ENCODE measurements at regions not wholly inside any gene's neighbourhood (a gene's known extent, or its start where the extent isn't known, plus 50 kb on each side); places are given as distances from the start of the nearest gene placed in this dataset.
A peak's percentile ranks its signal among the peaks of the same experiment; 100 is the strongest.

DNA sequence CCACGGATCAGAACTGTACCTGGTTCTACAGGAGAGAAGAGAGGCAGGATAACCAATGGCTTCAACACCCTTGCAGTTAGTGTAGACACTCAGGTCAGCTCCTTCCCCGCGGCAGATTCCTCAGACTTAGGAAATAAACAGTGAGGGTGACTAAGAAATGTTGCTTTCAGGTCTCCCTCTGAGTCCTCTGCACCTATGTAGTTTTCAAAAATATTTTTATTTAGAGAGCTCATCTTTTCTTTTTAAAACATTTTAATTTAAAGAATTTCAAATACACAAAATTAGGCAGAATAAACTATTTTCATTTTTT, 195.2 kb downstream of the KLF12 start:
- Histone ChIP-seq H3K9me3 (ENCODE audit: control insufficient read depth, insufficient read depth, low read depth, low read length) (no peaks in the 10 kb centered on the region), H3K27ac (ENCODE audit: extremely low read depth, low read depth, low read length) (no peak overlapping the region), H3K4me1 (ENCODE audit: control insufficient read depth, insufficient read depth, low read length) (no peaks in the 10 kb centered on the region), H3K4me3 (ENCODE audit: low read depth, low read length) (no peak overlapping the region), H3K36me3 (ENCODE audit: control insufficient read depth in 2 of 2, insufficient read depth in 1 of 2, low read length in 2 of 2) (no peaks in the 10 kb centered on the region)
- ChIA-PET POLR2A (no interaction called here), CTCF (no interaction called here)
- TF ChIP-seq ZNF830 (tag by site-specific recombination; IDR thresholded peaks at IDR 0.05; ENCODE audit: low read depth) (no peak), ZNF558 (tag by site-specific recombination; IDR thresholded peaks at IDR 0.05) (no peak), ZNF184 (tag by site-specific recombination; IDR thresholded peaks at IDR 0.05) (no peak), GLI4 (tag by site-specific recombination; IDR thresholded peaks at IDR 0.05) (no peak), ZNF660 (tag by site-specific recombination; IDR thresholded peaks at IDR 0.05) (no peak), ZNF624 (tag by site-specific recombination; IDR thresholded peaks at IDR 0.05) (no peak), BCL11A (tag by site-specific recombination; IDR thresholded peaks at IDR 0.05; ENCODE audit: low read depth) (no peak), ZNF768 (tag by site-specific recombination; IDR thresholded peaks at IDR 0.05) (no peak)
- TF ChIP-seq, protein P1, sequence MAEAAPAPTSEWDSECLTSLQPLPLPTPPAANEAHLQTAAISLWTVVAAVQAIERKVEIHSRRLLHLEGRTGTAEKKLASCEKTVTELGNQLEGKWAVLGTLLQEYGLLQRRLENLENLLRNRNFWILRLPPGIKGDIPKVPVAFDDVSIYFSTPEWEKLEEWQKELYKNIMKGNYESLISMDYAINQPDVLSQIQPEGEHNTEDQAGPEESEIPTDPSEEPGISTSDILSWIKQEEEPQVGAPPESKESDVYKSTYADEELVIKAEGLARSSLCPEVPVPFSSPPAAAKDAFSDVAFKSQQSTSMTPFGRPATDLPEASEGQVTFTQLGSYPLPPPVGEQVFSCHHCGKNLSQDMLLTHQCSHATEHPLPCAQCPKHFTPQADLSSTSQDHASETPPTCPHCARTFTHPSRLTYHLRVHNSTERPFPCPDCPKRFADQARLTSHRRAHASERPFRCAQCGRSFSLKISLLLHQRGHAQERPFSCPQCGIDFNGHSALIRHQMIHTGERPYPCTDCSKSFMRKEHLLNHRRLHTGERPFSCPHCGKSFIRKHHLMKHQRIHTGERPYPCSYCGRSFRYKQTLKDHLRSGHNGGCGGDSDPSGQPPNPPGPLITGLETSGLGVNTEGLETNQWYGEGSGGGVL (tag by site-specific recombination; IDR thresholded peaks at IDR 0.05) = no peak

DNA sequence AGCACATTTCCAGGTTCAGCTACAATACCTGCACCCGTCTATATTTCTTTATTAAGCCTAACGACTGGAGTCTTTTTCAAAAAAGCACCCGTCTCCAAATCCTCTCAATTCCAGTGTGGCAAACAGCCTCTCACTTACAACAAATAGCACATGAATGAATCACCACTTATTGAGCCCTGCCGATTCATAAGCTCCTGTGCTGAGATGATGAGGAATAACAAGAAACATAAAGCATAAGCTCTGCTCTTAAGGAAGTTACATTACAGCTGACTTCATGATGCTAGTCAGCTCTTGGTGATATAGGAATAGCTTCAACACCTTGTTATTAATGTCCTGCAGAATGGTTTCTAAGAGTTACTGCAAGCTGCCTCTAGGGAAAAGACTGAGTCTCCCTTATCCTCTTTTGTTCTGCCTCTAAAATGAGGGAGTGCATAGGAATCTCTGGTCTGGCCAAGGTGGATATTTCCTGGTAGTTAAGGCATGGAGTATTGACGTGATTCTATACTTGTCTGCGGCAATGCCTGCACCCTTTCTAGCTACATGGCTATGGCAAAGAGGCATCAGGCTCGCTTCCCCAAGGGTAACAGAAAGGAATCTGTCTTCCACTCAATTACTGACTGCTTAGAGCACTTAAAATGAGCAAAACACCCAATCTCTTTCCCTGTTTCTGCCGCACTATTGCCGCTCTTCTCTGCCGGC, 195.7 kb downstream of the KLF12 start:
- no peak overlapping the region for H3K27ac ChIP-seq (ENCODE audit: extremely low read depth, low read depth, low read length)
- no peaks in the 10 kb centered on the region for H3K9me3 ChIP-seq (ENCODE audit: control insufficient read depth, insufficient read depth, low read depth, low read length)
- TF ChIP-seq ZNF791 (tag by site-specific recombination; IDR thresholded peaks at IDR 0.05) = no peak
- peak; percentile 60; the same call in 1 of the 2 replicates for TF ChIP-seq TRIM28 (IDR thresholded peaks at IDR 0.05; ENCODE audit: borderline replicate concordance, low read length)
- H3K4me3 ChIP-seq (ENCODE audit: low read depth, low read length) = no peak overlapping the region
- H3K4me1 ChIP-seq (ENCODE audit: control insufficient read depth, insufficient read depth, low read length) = no peaks in the 10 kb centered on the region
- CTCF ChIA-PET = no interaction called here
- no peaks in the 10 kb centered on the region for H3K36me3 ChIP-seq (ENCODE audit: control insufficient read depth in 2 of 2, insufficient read depth in 1 of 2, low read length in 2 of 2)
- POLR2A ChIA-PET = no interaction called here

DNA sequence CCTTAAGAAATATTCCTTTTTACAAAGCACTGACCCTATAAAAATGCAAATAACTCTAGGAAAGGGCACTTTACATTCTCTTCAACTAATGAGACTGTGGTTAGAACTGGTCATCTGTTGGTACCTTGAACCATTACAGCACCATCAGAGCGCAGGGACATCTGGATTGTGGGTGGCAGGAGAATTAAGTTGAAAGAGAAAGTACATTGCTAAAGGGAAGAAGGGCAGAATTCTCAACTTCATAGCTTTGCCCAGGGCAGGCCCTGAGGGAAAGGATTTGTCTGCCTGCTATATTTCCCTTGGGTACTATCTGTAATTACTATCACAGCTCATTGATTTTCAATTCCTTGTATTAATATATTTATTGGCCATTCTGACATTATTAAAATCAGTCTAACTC, 196.8 kb downstream of the KLF12 start:
- ChIA-PET POLR2A (no interaction called here), CTCF (interaction anchor here (0.7 kb wide), 2 partner anchors 95 to 989 kb away, joined by 3 read pairs; no protein-coding TSS in a partner anchor)
- no peaks in the 10 kb centered on the region for H3K9me3 ChIP-seq (ENCODE audit: control insufficient read depth, insufficient read depth, low read depth, low read length)
- H3K4me1 ChIP-seq (ENCODE audit: control insufficient read depth, insufficient read depth, low read length) = no peaks in the 10 kb centered on the region
- H3K4me3 ChIP-seq (ENCODE audit: low read depth, low read length) = no peak overlapping the region
- no peaks in the 10 kb centered on the region for H3K36me3 ChIP-seq (ENCODE audit: control insufficient read depth in 2 of 2, insufficient read depth in 1 of 2, low read length in 2 of 2)
- TF ChIP-seq, protein P2, sequence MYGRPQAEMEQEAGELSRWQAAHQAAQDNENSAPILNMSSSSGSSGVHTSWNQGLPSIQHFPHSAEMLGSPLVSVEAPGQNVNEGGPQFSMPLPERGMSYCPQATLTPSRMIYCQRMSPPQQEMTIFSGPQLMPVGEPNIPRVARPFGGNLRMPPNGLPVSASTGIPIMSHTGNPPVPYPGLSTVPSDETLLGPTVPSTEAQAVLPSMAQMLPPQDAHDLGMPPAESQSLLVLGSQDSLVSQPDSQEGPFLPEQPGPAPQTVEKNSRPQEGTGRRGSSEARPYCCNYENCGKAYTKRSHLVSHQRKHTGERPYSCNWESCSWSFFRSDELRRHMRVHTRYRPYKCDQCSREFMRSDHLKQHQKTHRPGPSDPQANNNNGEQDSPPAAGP (tag by site-specific recombination; IDR thresholded peaks at IDR 0.05) = no peak
- no peak overlapping the region for H3K27ac ChIP-seq (ENCODE audit: extremely low read depth, low read depth, low read length)

DNA sequence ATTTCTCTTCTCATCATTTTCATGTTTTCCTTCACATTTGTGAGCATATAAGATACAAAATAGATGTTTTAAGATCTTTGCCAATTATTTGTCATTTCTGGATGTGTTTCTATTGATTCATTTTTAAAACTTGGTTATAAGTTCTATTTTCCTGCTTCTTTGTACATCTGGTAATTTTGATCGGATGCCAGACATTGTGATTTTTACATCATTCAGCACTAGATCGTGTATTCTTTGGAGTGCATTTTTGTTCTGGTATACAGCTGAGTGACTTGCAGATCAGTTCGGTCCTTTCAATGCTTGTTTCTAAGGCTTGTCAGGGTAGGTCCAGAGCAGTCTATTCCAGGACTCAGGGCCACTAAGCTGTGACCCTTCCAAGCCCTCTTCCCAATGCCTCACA, 198.2 kb downstream of the KLF12 start:
- Histone ChIP-seq H3K36me3 (ENCODE audit: control insufficient read depth in 2 of 2, insufficient read depth in 1 of 2, low read length in 2 of 2) (no peaks in the 10 kb centered on the region), H3K4me3 (ENCODE audit: low read depth, low read length) (no peak overlapping the region), H3K9me3 (ENCODE audit: control insufficient read depth, insufficient read depth, low read depth, low read length) (no peaks in the 10 kb centered on the region), H3K4me1 (ENCODE audit: control insufficient read depth, insufficient read depth, low read length) (no peaks in the 10 kb centered on the region), H3K27ac (ENCODE audit: extremely low read depth, low read depth, low read length) (no peak overlapping the region)
- ChIA-PET CTCF (no interaction called here), POLR2A (no interaction called here)
- TF ChIP-seq KLF7 (tag by site-specific recombination; IDR thresholded peaks at IDR 0.05; ENCODE audit: borderline replicate concordance) (no peak), ZNF837 (tag by site-specific recombination; IDR thresholded peaks at IDR 0.05) (no peak), SP2 (tag by site-specific recombination; IDR thresholded peaks at IDR 0.05) (no peak), ZNF571 (tag by site-specific recombination; IDR thresholded peaks at IDR 0.05) (no peak), KLF9 (tag by site-specific recombination; IDR thresholded peaks at IDR 0.05; ENCODE audit: low read depth) (no peak), ZNF423 (tag by site-specific recombination; IDR thresholded peaks at IDR 0.05) (no peak), OSR2 (tag by site-specific recombination; IDR thresholded peaks at IDR 0.05) (no peak), ZBTB1 (tag by site-specific recombination; IDR thresholded peaks at IDR 0.05) (no peak), YY1 (tag by site-specific recombination; IDR thresholded peaks at IDR 0.05) (no peak), ZNF248 (tag by site-specific recombination; IDR thresholded peaks at IDR 0.05) (no peak), ZNF585B (tag by site-specific recombination; IDR thresholded peaks at IDR 0.05) (no peak)
- TF ChIP-seq, protein P3, sequence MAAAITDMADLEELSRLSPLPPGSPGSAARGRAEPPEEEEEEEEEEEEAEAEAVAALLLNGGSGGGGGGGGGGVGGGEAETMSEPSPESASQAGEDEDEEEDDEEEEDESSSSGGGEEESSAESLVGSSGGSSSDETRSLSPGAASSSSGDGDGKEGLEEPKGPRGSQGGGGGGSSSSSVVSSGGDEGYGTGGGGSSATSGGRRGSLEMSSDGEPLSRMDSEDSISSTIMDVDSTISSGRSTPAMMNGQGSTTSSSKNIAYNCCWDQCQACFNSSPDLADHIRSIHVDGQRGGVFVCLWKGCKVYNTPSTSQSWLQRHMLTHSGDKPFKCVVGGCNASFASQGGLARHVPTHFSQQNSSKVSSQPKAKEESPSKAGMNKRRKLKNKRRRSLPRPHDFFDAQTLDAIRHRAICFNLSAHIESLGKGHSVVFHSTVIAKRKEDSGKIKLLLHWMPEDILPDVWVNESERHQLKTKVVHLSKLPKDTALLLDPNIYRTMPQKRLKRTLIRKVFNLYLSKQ (tag by site-specific recombination; IDR thresholded peaks at IDR 0.05; ENCODE audit: borderline replicate concordance) = no peak
- TF ChIP-seq, protein P4, sequence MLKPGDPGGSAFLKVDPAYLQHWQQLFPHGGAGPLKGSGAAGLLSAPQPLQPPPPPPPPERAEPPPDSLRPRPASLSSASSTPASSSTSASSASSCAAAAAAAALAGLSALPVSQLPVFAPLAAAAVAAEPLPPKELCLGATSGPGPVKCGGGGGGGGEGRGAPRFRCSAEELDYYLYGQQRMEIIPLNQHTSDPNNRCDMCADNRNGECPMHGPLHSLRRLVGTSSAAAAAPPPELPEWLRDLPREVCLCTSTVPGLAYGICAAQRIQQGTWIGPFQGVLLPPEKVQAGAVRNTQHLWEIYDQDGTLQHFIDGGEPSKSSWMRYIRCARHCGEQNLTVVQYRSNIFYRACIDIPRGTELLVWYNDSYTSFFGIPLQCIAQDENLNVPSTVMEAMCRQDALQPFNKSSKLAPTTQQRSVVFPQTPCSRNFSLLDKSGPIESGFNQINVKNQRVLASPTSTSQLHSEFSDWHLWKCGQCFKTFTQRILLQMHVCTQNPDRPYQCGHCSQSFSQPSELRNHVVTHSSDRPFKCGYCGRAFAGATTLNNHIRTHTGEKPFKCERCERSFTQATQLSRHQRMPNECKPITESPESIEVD (tag by site-specific recombination; IDR thresholded peaks at IDR 0.05) = no peak

Measured in HEK293 (cell line).